SIG-M5 (cell line): ENCODE measurements at regions not wholly inside any gene's neighbourhood (a gene's known extent, or its start where the extent isn't known, plus 50 kb on each side); places are given as distances from the start of the nearest gene placed in this dataset.

ENCODE experiments used
- DNase-seq: peaks from one replicate; lab custom pipeline; 2025; lab: John Stamatoyannopoulos, UW

GRCh38 chr5:174311121-174311520 is 265.6 kb downstream of the NSG2 start:
- DNase-seq: no peak

DNA sequence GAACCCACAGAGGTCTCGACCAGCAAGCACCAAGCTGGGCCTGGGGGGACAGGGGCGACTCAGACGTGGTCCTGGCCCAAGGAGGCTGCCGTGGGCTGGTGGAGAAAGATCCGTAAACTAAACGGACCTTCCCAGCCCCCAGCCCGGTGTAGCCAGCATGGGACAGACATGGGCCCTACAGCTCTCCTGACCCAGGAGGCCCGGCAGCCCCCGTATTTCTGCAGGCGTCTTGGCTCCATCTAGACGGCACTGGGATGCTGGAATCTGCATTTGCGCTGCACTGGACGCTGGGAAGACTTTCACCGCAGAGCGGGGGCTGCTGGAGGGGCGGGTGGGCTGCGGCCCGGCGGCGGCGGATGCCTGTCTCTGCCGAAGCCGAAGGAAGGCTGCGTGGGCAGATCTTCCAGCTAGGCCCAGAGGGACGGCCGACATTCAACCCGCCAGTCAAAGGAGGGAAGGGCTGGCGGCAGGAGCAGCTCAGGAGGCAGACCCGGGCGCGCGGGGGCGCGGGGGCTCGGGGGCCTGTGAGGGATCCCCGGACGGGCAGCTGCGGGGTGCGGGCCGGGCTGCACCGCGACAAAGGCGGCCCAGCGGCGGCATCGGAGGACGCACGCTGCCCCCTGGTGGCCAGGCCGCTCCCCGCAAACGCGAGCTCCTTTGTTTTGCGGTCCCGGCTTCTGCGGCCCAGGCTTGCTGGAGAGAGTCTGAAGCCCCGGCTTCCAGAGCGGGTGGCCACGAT is 266.2 kb downstream of the NSG2 start:
- DNase-seq: no peak

GRCh38 chr5:174312270-174312617 is 266.7 kb downstream of the NSG2 start:
- no peak for DNase-seq

DNA sequence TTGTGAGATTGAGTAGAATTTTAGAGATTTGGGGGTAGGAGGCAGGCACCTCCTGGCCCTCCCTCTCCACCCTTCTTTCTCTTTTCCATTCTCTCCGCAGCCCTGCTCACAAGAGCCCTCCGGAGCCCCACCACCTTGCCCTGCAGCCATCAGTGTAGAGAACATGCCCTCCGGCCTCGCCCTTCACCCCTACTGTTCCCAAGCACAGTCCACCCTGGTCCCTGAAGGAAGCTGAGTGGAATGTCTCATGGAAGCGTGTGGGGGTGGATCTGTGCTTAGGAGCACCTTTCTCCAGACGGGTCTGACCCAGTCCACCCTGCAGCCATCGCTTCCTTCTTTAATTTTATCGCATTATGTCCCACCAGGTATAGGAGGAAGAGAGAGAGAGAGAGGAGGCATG is 267.1 kb downstream of the NSG2 start:
- DNase-seq: no peak

- no peak for DNase-seq
Measured at GRCh38 chr5:174313615-174314014, 268.1 kb downstream of the NSG2 start.

GRCh38 chr5:174314261-174314660 is 268.8 kb downstream of the NSG2 start:
- DNase-seq: no peak

GRCh38 chr5:174315471-174315870 is 270.0 kb downstream of the NSG2 start:
- DNase-seq: no peak

GRCh38 chr5:174315871-174316270 is 270.4 kb downstream of the NSG2 start:
- no peak for DNase-seq

- DNase-seq: no peak
Measured at GRCh38 chr5:174316326-174316725, 270.8 kb downstream of the NSG2 start.

- DNase-seq: no peak
Measured at GRCh38 chr5:174317256-174317894, 271.9 kb downstream of the NSG2 start.

DNA sequence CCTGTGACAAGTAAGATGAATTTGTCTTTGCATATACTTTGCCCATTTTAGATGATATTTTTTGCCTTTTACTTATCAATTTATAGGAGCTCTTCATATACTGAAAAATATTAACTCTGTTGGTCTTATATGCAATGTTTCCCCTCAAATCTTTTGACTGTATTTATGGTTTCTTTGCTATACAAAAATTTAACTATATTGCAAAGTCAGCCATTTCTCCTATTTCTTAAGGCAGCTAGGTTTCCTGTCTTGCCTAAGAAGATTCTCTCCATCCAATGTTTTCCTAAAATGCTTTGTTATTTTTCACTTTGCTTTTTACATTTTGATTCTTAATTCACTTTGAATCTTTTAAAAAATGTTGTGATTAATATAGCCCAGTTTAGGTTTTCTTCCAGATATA is 273.1 kb downstream of the NSG2 start:
- DNase-seq: no peak

DNA sequence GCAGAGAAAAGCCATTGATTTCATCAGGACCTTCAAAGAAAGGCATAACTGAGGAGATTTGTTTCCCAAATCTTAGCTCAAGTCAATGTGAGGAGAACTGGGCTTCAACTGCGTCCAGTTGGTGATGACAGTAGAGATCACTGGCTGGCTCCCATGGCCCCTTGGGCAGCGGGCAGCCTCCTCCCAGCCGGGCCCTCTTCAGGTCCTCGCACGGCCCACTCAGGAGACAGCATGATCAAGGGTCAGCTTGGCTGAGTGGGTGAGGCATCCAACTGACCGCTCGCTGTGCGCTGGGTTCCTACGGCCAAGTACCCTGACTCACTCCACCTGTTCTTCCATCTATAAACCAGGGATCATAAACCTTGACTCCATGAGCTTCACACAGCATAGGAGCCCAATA is 274.0 kb downstream of the NSG2 start:
- no peak for DNase-seq

DNA sequence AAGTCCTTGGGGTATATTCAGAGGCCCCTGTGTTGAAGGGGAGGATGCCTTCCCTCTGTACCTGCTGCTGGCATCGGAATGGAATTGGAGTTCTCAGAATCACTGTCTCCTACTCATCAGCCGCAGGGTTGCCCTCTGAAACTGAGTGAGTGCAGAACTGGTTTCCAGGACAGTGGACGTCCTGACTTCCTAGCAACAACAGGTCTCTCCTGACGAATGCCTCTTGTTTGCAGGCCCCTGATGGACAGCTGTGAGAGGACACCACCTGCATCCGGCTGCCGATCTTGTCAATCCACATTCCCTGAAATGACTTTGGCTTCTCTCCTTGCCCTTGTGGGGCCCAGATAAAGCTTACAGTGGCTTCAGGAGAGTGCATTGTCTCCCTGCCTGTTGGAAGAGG is 274.5 kb downstream of the NSG2 start:
- DNase-seq: no peak

DNA sequence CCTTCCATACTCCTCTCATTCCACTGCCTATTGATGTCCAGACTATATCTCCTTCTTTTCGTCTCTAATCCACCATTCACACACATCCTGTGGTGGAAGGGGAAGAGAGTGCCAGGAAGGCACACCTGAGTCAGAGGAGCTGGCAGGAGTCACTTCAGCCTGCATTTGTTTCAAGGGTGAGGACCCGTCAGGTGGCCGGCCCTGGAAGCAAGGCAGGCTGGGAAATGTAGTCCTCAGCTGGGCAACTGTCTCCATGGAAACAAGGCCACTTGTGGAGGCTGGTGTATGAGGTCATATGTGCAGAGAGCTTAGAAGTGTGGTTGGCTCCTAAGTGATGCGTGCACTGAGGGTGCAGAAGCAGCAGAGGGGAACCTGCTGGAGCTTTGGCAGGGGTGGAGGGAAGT is 278.4 kb downstream of the NSG2 start:
- no peak for DNase-seq

GRCh38 chr5:174324680-174325079 is 279.2 kb downstream of the NSG2 start:
- no peak for DNase-seq

DNA sequence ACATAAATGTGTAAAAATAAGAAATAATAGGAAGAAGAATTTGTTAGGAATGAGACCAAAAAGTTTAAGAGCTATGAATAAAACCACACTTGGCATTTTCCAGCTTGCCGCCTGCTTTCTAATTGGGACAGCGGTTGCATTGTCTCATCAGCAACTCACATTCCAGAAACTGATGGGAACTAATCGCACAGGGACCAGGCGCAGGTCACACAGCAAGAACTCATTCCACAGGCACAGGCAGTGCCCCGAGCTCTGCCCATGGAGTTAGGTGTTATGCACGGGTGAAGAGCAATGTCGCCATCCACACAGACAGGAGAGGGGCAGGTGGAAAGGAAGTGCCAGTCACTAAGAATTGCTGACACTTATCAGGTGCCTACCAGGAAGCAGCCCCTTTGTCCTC is 279.9 kb downstream of the NSG2 start:
- no peak for DNase-seq

DNA sequence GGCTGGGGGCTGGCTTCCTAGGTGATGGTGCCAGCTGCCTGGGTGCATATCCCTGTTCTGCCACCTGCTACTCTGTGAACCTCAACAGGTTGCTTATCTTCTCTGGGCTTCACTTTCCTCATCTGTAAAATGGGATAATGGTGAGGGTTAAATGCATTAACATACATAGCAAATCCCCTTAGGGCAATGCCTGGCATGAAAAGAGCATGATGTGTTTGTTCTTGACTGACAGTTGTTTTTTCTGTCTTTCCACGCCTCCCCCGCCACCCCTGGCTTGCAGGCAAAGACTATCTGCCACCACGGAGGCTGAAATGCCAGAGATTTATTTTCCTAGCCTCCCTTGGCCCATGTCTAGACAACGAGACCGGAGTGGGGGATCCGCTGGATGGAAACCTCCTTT is 280.5 kb downstream of the NSG2 start:
- DNase-seq: no peak

GRCh38 chr5:174326372-174326771 is 280.9 kb downstream of the NSG2 start:
- DNase-seq: no peak

DNA sequence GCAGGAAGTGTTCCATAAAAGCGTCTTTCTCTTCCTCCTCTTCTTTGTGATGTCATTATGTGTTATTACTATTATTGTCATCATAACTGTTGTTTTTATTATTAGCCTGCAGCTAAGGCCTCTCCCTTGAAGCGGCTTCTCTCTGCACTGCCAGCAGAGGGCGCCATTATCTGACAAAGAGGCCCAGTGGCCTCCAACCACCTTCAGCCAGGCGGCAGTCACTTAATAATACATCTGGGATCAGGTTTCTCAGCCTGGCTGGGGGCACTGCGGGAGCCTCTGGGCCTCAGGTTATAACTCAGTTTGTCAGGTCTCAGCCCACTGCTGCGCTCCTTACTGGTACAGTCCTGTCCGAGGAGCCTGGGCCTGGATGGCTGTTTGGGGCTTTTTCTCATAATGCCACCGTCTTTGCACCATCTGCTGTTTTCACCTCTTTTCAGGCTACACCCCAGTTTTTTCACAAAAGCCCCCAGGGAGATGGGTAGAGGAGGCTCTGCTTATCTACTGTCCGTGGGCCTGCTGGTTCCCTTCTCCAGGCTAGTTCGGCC is 281.9 kb downstream of the NSG2 start:
- peak; percentile 10 for DNase-seq

- DNase-seq: no peak
Measured at GRCh38 chr5:174327896-174328295, 282.4 kb downstream of the NSG2 start.

GRCh38 chr5:174328631-174329299 is 283.3 kb downstream of the NSG2 start:
- DNase-seq: no peak

DNA sequence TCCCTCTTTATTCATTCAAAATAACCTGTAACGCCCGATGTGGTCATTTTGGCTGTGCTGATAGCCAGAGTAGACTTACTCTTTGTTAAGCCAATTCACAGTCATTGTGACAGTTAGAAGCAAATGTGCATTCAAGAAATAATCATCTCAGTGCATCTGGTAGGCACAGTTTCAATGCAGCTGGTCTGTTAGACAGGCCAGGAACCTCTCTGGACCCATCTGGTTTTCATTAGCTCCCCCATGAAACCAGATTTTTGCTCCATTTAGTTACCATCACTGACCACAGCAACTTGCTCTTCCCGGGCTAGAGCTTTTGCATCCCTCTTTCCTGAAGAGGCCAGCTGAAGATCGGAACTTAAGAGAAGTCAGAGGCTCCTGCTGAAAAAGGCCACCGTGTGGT is 284.2 kb downstream of the NSG2 start:
- DNase-seq: no peak

DNA sequence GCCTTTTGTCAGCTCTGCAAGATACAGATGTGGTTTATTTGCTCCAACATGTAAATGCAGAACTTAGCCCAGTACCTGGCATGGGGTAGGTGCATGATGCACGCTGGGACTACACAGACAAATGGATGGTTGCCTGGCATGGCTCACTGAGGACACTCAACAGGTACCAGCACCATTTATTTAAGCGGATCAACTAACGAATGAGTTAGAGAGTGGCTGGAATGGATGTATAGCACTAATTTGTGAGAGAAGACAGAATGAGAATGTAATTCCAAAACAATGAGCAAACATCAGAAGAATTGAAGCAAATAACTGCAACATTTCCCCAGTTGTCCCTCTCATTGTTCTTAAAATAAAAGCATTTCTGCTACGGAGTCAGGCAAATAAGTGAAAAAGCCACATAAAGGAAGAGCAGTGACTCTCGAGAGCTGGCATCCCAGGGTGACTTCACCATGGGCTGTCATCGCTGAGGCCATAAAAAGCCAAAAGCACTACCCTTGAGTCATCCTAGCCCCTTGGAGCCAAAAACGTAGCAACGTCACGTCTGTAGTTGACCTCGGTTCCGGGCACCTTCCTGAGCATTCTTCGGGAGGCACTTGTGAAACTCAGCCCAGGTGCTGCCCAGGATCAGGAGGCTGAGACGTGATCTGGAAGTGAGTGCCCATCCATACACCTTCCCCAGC is 290.3 kb downstream of the NSG2 start:
- DNase-seq: no peak
